ENCODE measurements at regions not wholly inside any gene's neighbourhood (a gene's known extent, or its start where the extent isn't known, plus 50 kb on each side); places are given as distances from the start of the nearest gene placed in this dataset.
A peak's percentile ranks its signal among the peaks of the same experiment; 100 is the strongest.

DNA sequence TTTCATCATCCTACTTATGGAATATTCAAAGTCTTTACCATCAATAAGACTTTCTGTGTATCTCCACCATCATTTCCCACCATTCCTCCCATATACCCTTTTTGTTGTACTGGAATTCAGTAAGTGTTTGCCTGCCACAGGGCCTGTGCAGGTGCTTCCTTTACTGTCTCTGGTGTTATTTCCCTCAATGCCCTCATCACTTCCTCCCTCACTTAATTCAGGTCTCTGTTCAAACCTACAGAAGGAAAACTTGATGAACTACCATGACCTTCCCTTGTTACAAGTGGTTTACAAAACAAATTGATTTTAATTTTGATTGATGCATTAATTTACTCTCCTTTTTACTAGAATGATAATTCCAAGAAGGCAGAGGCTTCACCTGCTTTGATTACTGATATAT is 159.5 kb upstream of the FAT4 start:
- DNase-seq (ENCODE audit: low read depth in 4 of 4, low spot score in 3 of 4): no peak

GRCh38 chr4:125140966-125141495 is 173.7 kb upstream of the FAT4 start:
- no peak for DNase-seq (ENCODE audit: low read depth in 4 of 4, low spot score in 3 of 4)

GRCh38 chr4:125135652-125136051 is 179.1 kb upstream of the FAT4 start:
- no peak for DNase-seq (ENCODE audit: low read depth in 4 of 4, low spot score in 3 of 4)

- no peak for DNase-seq (ENCODE audit: low read depth in 4 of 4, low spot score in 3 of 4)
Measured at GRCh38 chr4:125132729-125133128, 182.0 kb upstream of the FAT4 start.

DNA sequence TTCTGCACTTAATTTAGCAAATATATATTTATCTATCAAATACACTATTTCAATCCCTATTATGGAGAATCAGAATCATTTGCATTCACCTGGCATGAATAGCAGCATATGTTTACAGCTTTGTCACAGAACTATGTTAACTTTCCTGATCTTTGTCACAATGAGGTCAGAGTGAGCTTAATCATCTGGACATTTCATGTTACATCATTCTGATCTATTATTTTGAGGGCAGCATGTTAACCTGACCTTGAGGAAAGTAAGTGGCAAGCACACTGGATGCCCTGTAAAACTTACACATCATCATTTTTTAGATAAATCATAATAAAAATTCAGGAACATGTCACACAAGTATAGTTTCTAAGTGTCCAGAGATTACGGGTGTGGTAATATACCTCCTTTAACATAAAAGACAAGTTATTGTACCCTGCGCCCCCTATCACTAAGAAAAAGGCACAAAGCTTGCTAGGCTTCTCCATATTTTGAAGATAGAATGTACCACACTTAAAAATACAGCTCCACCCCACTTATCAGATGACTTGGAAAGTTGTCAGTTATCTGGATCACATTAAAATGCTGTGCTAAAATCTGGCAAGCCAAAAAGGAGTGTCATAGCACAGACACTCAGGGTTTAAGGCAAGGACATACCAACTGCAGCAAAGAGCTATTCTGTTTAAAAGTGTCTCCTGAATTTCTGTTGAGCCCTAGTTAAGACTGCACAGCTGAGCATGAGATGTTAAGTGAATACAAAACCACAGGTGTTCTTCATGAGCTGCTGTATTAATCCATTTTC is 182.7 kb upstream of the FAT4 start:
- DNase-seq (ENCODE audit: low read depth in 4 of 4, low spot score in 3 of 4): no peak

- no peak for DNase-seq (ENCODE audit: low read depth in 4 of 4, low spot score in 3 of 4)
Measured at GRCh38 chr4:125125276-125125675, 189.5 kb upstream of the FAT4 start.

- DNase-seq (ENCODE audit: low read depth in 4 of 4, low spot score in 3 of 4): no peak
Measured at GRCh38 chr4:125123570-125124109, 191.1 kb upstream of the FAT4 start.

DNA sequence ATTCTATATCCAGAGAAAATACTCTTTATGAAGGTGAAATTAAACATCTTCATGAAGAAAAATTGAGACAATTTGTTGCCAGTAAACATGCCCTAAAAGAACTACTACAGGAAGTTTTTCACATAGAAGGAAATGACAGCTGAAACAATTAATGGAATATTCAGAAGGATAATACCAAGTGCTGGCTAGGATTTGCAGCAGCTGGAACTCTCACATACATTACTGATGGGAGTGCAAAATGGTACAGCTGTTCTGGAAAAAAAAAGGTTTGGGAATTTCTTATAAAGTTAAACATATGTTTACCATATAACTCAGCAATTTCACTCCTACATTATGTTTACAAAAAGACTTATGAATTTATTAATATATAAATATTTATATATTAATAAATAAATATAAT is 193.2 kb upstream of the FAT4 start:
- DNase-seq (ENCODE audit: low read depth in 4 of 4, low spot score in 3 of 4): no peak

GRCh38 chr4:125116431-125116830 is 198.3 kb upstream of the FAT4 start:
- DNase-seq (ENCODE audit: low read depth in 4 of 4, low spot score in 3 of 4): no peak

DNA sequence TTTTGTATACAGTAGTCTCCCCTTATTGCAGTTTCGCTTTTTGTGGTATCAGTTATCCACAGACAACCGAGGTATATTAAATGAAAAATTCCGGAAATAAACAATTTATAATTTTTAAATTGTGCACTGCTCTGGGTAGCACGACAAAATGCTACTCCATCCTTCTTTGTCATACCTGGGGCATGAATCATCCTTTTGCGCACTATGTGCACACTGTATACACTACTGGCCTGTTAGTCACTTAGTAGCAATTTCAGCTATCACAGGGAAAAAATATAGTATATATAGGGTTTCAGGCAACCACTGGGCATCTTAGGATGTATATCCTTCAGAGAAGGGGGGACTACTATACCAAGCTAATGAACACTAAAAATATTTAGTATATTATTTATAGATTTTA is 198.8 kb upstream of the FAT4 start:
- DNase-seq (ENCODE audit: low read depth in 4 of 4, low spot score in 3 of 4): no peak

DNA sequence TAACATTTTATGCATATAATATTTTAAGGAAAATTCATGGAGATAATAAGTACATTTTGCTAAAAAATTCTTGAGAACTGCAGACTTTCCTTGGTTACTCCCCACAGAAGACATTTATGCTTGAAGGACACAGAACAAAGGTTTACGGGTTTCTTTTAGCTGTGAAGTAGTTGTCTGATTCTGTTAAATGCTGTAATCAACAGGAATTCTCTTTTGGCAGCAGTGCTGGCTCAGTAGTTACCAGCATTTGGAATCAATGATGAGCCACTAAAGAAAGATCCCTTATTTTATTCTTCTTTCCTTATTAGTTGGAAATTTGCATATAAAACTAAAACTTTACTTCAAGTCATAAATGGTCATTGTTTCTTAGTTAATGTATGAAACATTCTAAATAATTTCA is 199.3 kb upstream of the FAT4 start:
- DNase-seq (ENCODE audit: low read depth in 4 of 4, low spot score in 3 of 4): no peak

- no peak for DNase-seq (ENCODE audit: low read depth in 4 of 4, low spot score in 3 of 4)
Measured at GRCh38 chr4:125112536-125112935, 202.2 kb upstream of the FAT4 start.

GRCh38 chr4:125111323-125111722 is 203.4 kb upstream of the FAT4 start:
- DNase-seq (ENCODE audit: low read depth in 4 of 4, low spot score in 3 of 4): no peak

GRCh38 chr4:125105561-125105960 is 209.2 kb upstream of the FAT4 start:
- DNase-seq (ENCODE audit: low read depth in 4 of 4, low spot score in 3 of 4): no peak

DNA sequence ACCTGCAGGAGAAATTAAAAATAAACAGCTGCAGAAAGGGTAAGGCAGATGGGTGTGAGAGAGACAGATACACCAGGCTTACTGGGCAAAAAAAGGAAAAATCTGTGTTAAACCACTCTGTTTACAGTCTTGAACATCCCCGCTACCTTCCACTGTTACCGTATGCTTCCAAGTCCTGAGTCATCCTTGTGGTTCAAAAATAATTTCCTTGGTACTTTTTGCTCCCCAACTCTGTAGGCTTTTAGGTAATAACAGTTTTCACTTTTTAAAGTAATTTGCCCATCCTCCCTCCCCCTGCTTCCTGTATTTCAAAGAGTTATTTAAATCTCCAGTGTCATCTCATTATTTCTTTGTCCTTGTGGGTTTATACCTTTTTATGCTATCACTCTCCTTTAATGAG is 210.1 kb upstream of the FAT4 start:
- DNase-seq (ENCODE audit: low read depth in 4 of 4, low spot score in 3 of 4): no peak

DNA sequence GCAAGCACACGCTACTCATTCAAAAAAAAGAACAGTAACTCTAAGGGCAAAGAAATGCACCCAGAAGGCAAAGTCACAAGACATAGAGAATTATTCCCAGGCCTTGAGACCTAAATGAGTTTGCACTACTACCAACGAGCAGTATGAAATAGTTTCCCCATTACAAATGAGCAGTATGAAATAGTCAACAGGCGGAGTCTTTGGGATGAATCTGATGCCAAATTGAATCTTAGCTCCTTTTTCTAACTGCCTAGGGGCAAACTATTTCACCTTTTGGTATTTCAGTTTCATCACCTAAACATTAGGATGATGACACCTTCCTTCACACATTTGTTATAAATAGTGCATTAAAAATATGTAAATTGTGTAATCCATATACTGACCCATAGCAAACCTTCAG is 213.0 kb upstream of the FAT4 start:
- no peak for DNase-seq (ENCODE audit: low read depth in 4 of 4, low spot score in 3 of 4)

- no peak for DNase-seq (ENCODE audit: low read depth in 4 of 4, low spot score in 3 of 4)
Measured at GRCh38 chr4:125097729-125098128, 217.0 kb upstream of the FAT4 start.

DNA sequence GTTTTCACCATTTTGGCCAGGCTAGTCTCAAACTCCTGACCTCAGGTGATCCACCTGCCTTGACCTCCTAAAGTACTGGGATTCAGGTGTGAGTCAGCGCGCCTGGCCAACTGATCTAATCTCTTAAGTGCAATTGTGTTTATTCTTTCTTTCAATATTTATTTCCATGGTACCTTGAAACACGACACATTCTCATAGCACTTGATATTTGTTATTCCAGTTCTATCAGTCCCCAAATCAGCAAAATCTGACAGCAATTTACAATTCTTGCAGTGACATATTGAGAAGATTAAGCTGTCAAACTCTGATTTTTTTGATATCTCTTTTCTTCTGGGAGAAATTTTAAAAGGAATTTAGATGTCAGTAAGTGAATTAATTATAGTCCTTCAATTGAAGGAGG is 218.1 kb upstream of the FAT4 start:
- DNase-seq (ENCODE audit: low read depth in 4 of 4, low spot score in 3 of 4): no peak

DNA sequence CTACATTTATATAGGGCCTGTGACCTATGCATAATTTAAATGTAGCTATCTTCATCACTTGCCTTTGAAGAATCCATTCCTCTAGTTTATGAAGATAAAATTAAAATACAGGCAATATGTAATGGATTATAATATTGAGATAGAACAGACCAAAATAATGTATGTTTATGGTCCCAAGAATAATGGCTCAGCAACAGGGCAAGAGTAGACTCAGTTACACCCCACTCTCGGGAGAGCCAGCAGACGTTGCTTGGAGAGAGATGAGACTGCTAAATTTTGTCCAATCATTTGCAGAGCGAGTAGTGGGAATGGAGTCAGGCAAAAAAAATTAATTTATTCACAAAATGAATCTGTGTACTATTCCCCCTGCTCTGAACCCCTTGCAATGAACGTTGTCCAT is 223.2 kb upstream of the FAT4 start:
- DNase-seq (ENCODE audit: low read depth in 4 of 4, low spot score in 3 of 4): no peak

DNA sequence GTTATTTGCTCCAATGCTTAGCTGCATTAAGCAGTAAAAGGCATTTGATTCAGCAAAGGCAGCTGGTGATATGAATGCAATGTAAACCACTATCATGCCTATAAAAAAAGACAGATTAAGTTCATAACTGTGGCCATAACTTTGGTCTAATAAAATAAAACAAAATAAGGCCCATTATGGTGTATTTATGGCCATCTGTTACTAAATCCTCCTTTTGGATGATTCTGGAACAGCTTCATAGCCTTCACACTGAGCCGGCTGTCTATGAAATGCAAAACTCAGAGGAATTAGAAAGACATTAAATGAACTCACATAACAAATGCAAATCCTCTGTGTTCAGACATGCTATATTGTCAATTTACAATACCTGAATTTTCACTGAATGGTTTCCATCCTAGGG is 223.7 kb upstream of the FAT4 start:
- DNase-seq (ENCODE audit: low read depth in 4 of 4, low spot score in 3 of 4): peak in 2 of 4 donors; percentile 6 to 9

DNA sequence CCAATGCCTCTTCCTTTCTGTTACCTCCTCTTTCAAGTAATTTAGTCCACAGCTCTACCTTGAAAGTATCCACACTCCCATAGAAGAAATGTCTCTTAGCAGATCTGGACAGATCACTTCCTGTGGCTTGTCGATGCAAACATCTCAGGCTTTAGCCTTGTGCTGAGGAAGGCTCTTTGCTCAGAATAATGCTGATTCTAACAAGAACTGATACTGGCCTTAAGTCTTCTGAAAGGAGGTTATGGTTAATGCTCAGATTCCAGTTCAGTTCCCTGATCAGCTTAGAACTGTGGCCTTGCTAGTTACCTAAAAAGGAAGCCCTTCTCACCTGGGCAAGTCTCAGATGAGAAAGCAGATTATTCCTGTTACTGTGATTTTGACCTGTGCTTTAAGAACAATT is 230.1 kb upstream of the FAT4 start:
- DNase-seq (ENCODE audit: low read depth in 4 of 4, low spot score in 3 of 4): no peak

DNA sequence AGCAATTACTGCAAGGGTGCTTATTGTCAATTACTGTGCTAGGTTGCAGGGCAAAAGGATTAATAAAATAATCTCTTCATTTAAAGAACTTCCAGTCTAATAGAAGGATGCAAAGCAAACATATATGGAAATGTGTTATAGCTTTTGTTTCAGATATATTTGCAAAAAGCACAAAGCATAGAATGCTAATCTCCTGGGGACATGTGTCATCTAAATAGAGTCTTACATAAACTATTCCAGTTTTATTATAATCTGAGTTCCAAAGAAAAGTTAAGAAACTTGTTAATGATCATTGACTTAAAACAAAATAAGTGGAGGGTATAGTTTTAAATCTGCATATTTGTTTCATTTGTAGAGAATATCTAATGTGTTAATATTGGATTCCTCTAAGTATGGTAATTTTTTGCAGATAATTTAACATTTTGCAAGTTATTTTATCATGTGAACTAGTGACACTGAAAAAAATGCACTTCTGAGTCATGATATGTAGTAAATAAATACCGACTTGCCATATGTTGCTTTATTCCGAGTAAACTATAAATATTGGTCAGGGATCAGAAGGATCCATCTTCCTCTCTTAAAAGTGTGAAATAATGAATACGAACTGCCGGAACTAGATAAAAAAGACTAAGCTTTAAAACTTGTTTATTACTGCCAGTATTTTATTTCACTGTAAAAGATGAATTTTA is 231.9 kb upstream of the FAT4 start:
- no peak for DNase-seq (ENCODE audit: low read depth in 4 of 4, low spot score in 3 of 4)

Data from left renal pelvis (tissue), 4 donors.